ENCODE measurements at regions not wholly inside any gene's neighbourhood (a gene's known extent, or its start where the extent isn't known, plus 50 kb on each side); places are given as distances from the start of the nearest gene placed in this dataset.
A peak's percentile ranks its signal among the peaks of the same experiment; 100 is the strongest.

DNA sequence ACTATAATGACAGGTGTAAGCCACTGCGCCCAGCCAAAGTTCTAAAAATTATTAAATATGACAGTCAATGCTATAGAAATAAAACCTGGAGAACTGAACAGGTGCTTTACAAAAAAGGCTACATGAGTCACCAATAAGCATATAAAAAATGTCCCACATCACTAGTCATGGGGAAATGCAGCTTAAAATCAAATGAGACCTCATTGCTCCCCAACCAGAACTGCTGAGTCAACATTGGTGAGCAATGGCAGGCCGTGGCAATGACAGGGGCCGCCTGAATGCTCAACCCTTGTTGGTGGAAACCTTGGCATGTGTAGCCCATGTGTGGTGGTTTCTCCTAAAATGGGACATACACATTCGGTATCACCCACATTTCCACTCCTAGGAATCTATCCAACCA, 352.3 kb upstream of the KLF6 start:
- no peak for DNase-seq
- no peak for ATAC-seq
- no peaks in the 10 kb centered on the region for H3K9me3 ChIP-seq (ENCODE audit: control insufficient read depth, insufficient read depth, low read length)
- no peak overlapping the region for H3K4me3 Mint-ChIP-seq
- no peaks in the 10 kb centered on the region for H3K27me3 Mint-ChIP-seq (ENCODE audit: low read depth in 2 of 2)
- H3K36me3 ChIP-seq (ENCODE audit: control insufficient read depth, insufficient read depth, low read length) = no peaks in the 10 kb centered on the region
- 96% methylated on average over 3 of the region's 4 CpGs for WGBS (ENCODE audit: insufficient coverage)
- intact Hi-C loops (cut with micrococcal nuclease) = no loop called here
- peaks cover 3 to 9% of the 10 kb centered on the region in 2 donors for H3K9me3 Mint-ChIP-seq
- no peak overlapping the region for H3K27ac Mint-ChIP-seq
- H3K36me3 Mint-ChIP-seq = peaks cover 11% of the 10 kb centered on the region
- no peak overlapping the region for H3K4me3 ChIP-seq (ENCODE audit: low read length)
- peaks cover 7% of the 10 kb centered on the region for H3K4me1 ChIP-seq (ENCODE audit: control insufficient read depth, insufficient read depth, low read length)
- no peaks in the 10 kb centered on the region for H3K27me3 ChIP-seq (ENCODE audit: control insufficient read depth, insufficient read depth, low read length)
- no peak overlapping the region for H3K27ac ChIP-seq (ENCODE audit: low read length)
- TF ChIP-seq, protein P1, sequence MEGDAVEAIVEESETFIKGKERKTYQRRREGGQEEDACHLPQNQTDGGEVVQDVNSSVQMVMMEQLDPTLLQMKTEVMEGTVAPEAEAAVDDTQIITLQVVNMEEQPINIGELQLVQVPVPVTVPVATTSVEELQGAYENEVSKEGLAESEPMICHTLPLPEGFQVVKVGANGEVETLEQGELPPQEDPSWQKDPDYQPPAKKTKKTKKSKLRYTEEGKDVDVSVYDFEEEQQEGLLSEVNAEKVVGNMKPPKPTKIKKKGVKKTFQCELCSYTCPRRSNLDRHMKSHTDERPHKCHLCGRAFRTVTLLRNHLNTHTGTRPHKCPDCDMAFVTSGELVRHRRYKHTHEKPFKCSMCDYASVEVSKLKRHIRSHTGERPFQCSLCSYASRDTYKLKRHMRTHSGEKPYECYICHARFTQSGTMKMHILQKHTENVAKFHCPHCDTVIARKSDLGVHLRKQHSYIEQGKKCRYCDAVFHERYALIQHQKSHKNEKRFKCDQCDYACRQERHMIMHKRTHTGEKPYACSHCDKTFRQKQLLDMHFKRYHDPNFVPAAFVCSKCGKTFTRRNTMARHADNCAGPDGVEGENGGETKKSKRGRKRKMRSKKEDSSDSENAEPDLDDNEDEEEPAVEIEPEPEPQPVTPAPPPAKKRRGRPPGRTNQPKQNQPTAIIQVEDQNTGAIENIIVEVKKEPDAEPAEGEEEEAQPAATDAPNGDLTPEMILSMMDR (IDR thresholded peaks at IDR 0.05) = no peak
- peaks cover 24 to 25% of the 10 kb centered on the region in 2 donors for H3K4me1 Mint-ChIP-seq

DNA sequence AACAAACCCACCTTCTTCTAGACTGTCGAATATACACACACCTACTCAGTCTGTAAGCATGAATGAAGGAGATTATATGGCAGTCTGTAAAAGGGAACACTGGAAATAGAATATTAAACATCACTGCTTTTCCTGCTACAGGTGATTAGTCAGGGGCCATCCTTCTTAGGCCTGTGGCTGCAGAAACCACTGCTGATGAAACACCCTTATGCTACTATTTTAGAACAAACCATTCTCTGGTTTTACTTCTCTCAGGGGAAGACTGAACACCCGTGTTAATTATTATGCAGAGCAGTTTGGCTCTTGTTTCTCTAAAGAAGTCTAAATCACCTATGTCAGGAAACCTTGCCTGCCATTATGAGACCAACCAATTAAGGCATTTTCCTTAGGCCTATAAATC, 351.1 kb upstream of the KLF6 start:
- Histone ChIP-seq H3K4me1 (ENCODE audit: control insufficient read depth, insufficient read depth, low read length) (peaks cover 12% of the 10 kb centered on the region), H3K27ac (ENCODE audit: low read length) (no peak overlapping the region), H3K4me3 (ENCODE audit: low read length) (no peak overlapping the region), H3K36me3 (ENCODE audit: control insufficient read depth, insufficient read depth, low read length) (no peaks in the 10 kb centered on the region), H3K27me3 (ENCODE audit: control insufficient read depth, insufficient read depth, low read length) (no peaks in the 10 kb centered on the region), H3K9me3 (ENCODE audit: control insufficient read depth, insufficient read depth, low read length) (no peaks in the 10 kb centered on the region)
- DNase-seq = no peak
- H3K4me1 Mint-ChIP-seq = peaks cover 24 to 25% of the 10 kb centered on the region in 2 donors
- peak in 2 of 3 donors; percentile 36 to 53 for ATAC-seq
- no peak overlapping the region for H3K4me3 Mint-ChIP-seq
- 25% methylated on average over 1 of the region's 2 CpGs for WGBS (ENCODE audit: insufficient coverage)
- H3K9me3 Mint-ChIP-seq = peaks cover 3 to 9% of the 10 kb centered on the region in 2 donors
- peak overlapping the region; percentile 5 to 15 for H3K27ac Mint-ChIP-seq
- no peaks in the 10 kb centered on the region for H3K27me3 Mint-ChIP-seq (ENCODE audit: low read depth in 2 of 2)
- TF ChIP-seq, protein P1 (IDR thresholded peaks at IDR 0.05) = no peak
- H3K36me3 Mint-ChIP-seq = peaks cover 10% of the 10 kb centered on the region
- intact Hi-C loops (cut with micrococcal nuclease) = no loop called here

DNA sequence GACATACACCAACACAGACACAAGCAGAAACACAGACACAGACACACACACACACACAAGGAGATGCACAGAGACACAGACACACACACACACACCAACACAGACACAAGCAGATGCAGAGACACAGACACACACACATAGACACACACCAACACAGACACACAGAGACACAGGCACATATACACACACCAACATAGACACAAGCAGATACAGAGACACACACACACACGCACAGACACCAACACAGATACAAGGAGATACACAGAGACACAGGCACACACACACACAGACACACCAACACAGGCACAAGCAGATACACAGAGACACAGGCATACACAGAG, 347.2 kb upstream of the KLF6 start:
- H3K4me1 Mint-ChIP-seq = peaks cover 39 to 47% of the 10 kb centered on the region in 2 donors
- Histone ChIP-seq H3K4me3 (ENCODE audit: low read length) (no peak overlapping the region), H3K27me3 (ENCODE audit: control insufficient read depth, insufficient read depth, low read length) (no peaks in the 10 kb centered on the region), H3K36me3 (ENCODE audit: control insufficient read depth, insufficient read depth, low read length) (no peaks in the 10 kb centered on the region), H3K4me1 (ENCODE audit: control insufficient read depth, insufficient read depth, low read length) (peaks cover 31% of the 10 kb centered on the region), H3K27ac (ENCODE audit: low read length) (peak overlapping the region; percentile 36), H3K9me3 (ENCODE audit: control insufficient read depth, insufficient read depth, low read length) (no peaks in the 10 kb centered on the region)
- no peaks in the 10 kb centered on the region for H3K27me3 Mint-ChIP-seq (ENCODE audit: low read depth in 2 of 2)
- no peak overlapping the region for H3K27ac Mint-ChIP-seq
- no peak for ATAC-seq
- no peaks in the 10 kb centered on the region for H3K36me3 Mint-ChIP-seq
- no peak for DNase-seq
- no peaks in the 10 kb centered on the region for H3K9me3 Mint-ChIP-seq
- TF ChIP-seq, protein P1 (IDR thresholded peaks at IDR 0.05) = no peak
- intact Hi-C loops (cut with micrococcal nuclease) = loop anchor here (5.0 kb wide), 2 partner anchors 100 to 185 kb away; no protein-coding TSS in a partner anchor
- H3K4me3 Mint-ChIP-seq = no peak overlapping the region
- WGBS (ENCODE audit: insufficient coverage) = 100% methylated on average over 1 of the region's 1 CpG

Data from natural killer cell (primary cell).